MV-4-11 (cell line): ENCODE measurements at regions not wholly inside any gene's neighbourhood (a gene's known extent, or its start where the extent isn't known, plus 50 kb on each side); places are given as distances from the start of the nearest gene placed in this dataset.
"Not testable (repeated sequence)": the region's sequence is repeated elsewhere in the genome, so short reads cannot be mapped to it uniquely, and the experiment has no call there.

Experiments
- DNase-seq: peaks from one replicate; lab custom pipeline; 2025; lab: John Stamatoyannopoulos, UW

GRCh38 chr12:74595696-74596095 lies 58.1 kb downstream of the ATXN7L3B start:
- no peak for DNase-seq

GRCh38 chr12:74598819-74599218 lies 61.2 kb downstream of the ATXN7L3B start:
- no peak for DNase-seq

- no peak for DNase-seq
These were observed 62.3 kb downstream of the ATXN7L3B start for GRCh38 chr12:74599932-74600331.

GRCh38 chr12:74600817-74601216 lies 63.2 kb downstream of the ATXN7L3B start:
- DNase-seq = not testable (repeated sequence)

- DNase-seq = no peak
These were observed 65.4 kb downstream of the ATXN7L3B start for GRCh38 chr12:74602881-74603672.

GRCh38 chr12:74608231-74608775 lies 70.7 kb downstream of the ATXN7L3B start:
- no peak for DNase-seq

- no peak for DNase-seq
These were observed 73.1 kb downstream of the ATXN7L3B start for GRCh38 chr12:74610711-74611110.

- DNase-seq = no peak
These were observed 76.8 kb downstream of the ATXN7L3B start for GRCh38 chr12:74614426-74614825.

GRCh38 chr12:74619084-74619483 lies 81.4 kb downstream of the ATXN7L3B start:
- no peak for DNase-seq

GRCh38 chr12:74619884-74620283 lies 82.2 kb downstream of the ATXN7L3B start:
- DNase-seq = no peak

- DNase-seq = no peak
These were observed 83.3 kb downstream of the ATXN7L3B start for GRCh38 chr12:74620921-74621320.

- DNase-seq = no peak
These were observed 86.6 kb downstream of the ATXN7L3B start for GRCh38 chr12:74624201-74624600.

GRCh38 chr12:74626397-74626796 lies 88.8 kb downstream of the ATXN7L3B start:
- DNase-seq = no peak

- no peak for DNase-seq
These were observed 103.6 kb downstream of the ATXN7L3B start for GRCh38 chr12:74641262-74641661.

- no peak for DNase-seq
These were observed 104.1 kb downstream of the ATXN7L3B start for GRCh38 chr12:74641694-74642093.

- no peak for DNase-seq
These were observed 107.0 kb downstream of the ATXN7L3B start for GRCh38 chr12:74644681-74645080.

- no peak for DNase-seq
These were observed 109.2 kb downstream of the ATXN7L3B start for GRCh38 chr12:74646831-74647230.

- DNase-seq = no peak
These were observed 109.6 kb downstream of the ATXN7L3B start for GRCh38 chr12:74647256-74647655.

- no peak for DNase-seq
These were observed 118.6 kb downstream of the ATXN7L3B start for GRCh38 chr12:74656251-74656650.

- no peak for DNase-seq
These were observed 122.8 kb downstream of the ATXN7L3B start for GRCh38 chr12:74660442-74660841.

- DNase-seq = no peak
These were observed 126.3 kb downstream of the ATXN7L3B start for GRCh38 chr12:74663958-74664357.

- no peak for DNase-seq
These were observed 128.1 kb downstream of the ATXN7L3B start for GRCh38 chr12:74665690-74666089.

GRCh38 chr12:74671421-74671820 lies 133.8 kb downstream of the ATXN7L3B start:
- DNase-seq = no peak

GRCh38 chr12:74676955-74677354 lies 139.3 kb downstream of the ATXN7L3B start:
- DNase-seq = not testable (repeated sequence)
